GM19452 (cell line): ENCODE measurements at regions not wholly inside any gene's neighbourhood (a gene's known extent, or its start where the extent isn't known, plus 50 kb on each side); places are given as distances from the start of the nearest gene placed in this dataset.

Source experiments
- ATAC-seq: cut with Tn5 transposase; IDR thresholded peaks from one replicate; pipeline ENCODE4 v1.9.1; 2021; ENCODE audit not compliant: unreplicated experiment

- no peak for ATAC-seq
Measured at GRCh38 chr13:99027661-99028425, 50.0 kb upstream of the DOCK9 start.

GRCh38 chr13:99028890-99029289 is 51.0 kb upstream of the DOCK9 start:
- ATAC-seq = peak; percentile 64

- no peak for ATAC-seq
Measured at GRCh38 chr13:99029576-99029975, 51.7 kb upstream of the DOCK9 start.

GRCh38 chr13:99030326-99030725 is 52.5 kb upstream of the DOCK9 start:
- no peak for ATAC-seq

- no peak for ATAC-seq
Measured at GRCh38 chr13:99031832-99032231, 54.0 kb upstream of the DOCK9 start.

- ATAC-seq = no peak
Measured at GRCh38 chr13:99033814-99034213, 56.0 kb upstream of the DOCK9 start.

GRCh38 chr13:99034333-99035085 is 56.6 kb upstream of the DOCK9 start:
- ATAC-seq = no peak

GRCh38 chr13:99035715-99036114 is 57.9 kb upstream of the DOCK9 start:
- no peak for ATAC-seq

- no peak for ATAC-seq
Measured at GRCh38 chr13:99037756-99038155, 59.9 kb upstream of the DOCK9 start.

- no peak for ATAC-seq
Measured at GRCh38 chr13:99039718-99040280, 61.9 kb upstream of the DOCK9 start.

GRCh38 chr13:99040536-99041131 is 62.8 kb upstream of the DOCK9 start:
- no peak for ATAC-seq

GRCh38 chr13:99041337-99041736 is 63.5 kb upstream of the DOCK9 start:
- no peak for ATAC-seq

GRCh38 chr13:99041788-99042187 is 63.9 kb upstream of the DOCK9 start:
- ATAC-seq = no peak

- ATAC-seq = no peak
Measured at GRCh38 chr13:99042521-99043250, 64.8 kb upstream of the DOCK9 start.

GRCh38 chr13:99043831-99044231 is 66.0 kb upstream of the DOCK9 start:
- ATAC-seq = no peak

GRCh38 chr13:99044764-99045163 is 66.9 kb upstream of the DOCK9 start:
- ATAC-seq = no peak

GRCh38 chr13:99045396-99045795 is 67.5 kb upstream of the DOCK9 start:
- ATAC-seq = no peak

GRCh38 chr13:99046851-99047250 is 69.0 kb upstream of the DOCK9 start:
- no peak for ATAC-seq

- ATAC-seq = no peak
Measured at GRCh38 chr13:99050983-99051488, 73.2 kb upstream of the DOCK9 start.

GRCh38 chr13:99051768-99052455 is 74.0 kb upstream of the DOCK9 start:
- ATAC-seq = no peak
